ENCODE measurements at regions not wholly inside any gene's neighbourhood (a gene's known extent, or its start where the extent isn't known, plus 50 kb on each side); places are given as distances from the start of the nearest gene placed in this dataset.

- TF ChIP-seq RAD21 (IDR thresholded peaks at IDR 0.05; ENCODE audit: low read depth) = no peak
Measured at GRCh38 chr1:56415720-56416119, 163.6 kb downstream of the PLPP3 start.

GRCh38 chr1:56415258-56415657, 164.1 kb downstream of the PLPP3 start:
- TF ChIP-seq RAD21 (IDR thresholded peaks at IDR 0.05; ENCODE audit: low read depth) = no peak
- TF ChIP-seq YY1 (IDR thresholded peaks at IDR 0.05; ENCODE audit: low read depth) = no peak
- no peak for TF ChIP-seq TAF1 (IDR thresholded peaks at IDR 0.05; ENCODE audit: low read depth)
- TF ChIP-seq CREB1 (IDR thresholded peaks at IDR 0.05; ENCODE audit: low read depth) = no peak
- TF ChIP-seq REST (IDR thresholded peaks at IDR 0.05; ENCODE audit: low read depth) = no peak
- no peak for TF ChIP-seq MAX (IDR thresholded peaks at IDR 0.05)
- TF ChIP-seq ZBTB7A (IDR thresholded peaks at IDR 0.05; ENCODE audit: low read depth) = no peak
- TF ChIP-seq FOXM1 (IDR thresholded peaks at IDR 0.05; ENCODE audit: borderline replicate concordance, low read depth) = no peak
- TF ChIP-seq NFIC (IDR thresholded peaks at IDR 0.05) = no peak
- TF ChIP-seq TEAD4 (IDR thresholded peaks at IDR 0.05) = no peak
- TF ChIP-seq EP300 (IDR thresholded peaks at IDR 0.05; ENCODE audit: borderline replicate concordance) = no peak
- no peak for TF ChIP-seq CEBPB (IDR thresholded peaks at IDR 0.05)
- no peak for TF ChIP-seq USF1 (IDR thresholded peaks at IDR 0.05)
- no peak for TF ChIP-seq EGR1 (IDR thresholded peaks at IDR 0.05)
- no peak for TF ChIP-seq TCF12 (IDR thresholded peaks at IDR 0.05; ENCODE audit: low read depth)

- TF ChIP-seq CEBPB (IDR thresholded peaks at IDR 0.05) (no peak), NFIC (IDR thresholded peaks at IDR 0.05) (no peak)
Measured at GRCh38 chr1:56414728-56415224, 164.6 kb downstream of the PLPP3 start.

GRCh38 chr1:56413671-56414199, 165.6 kb downstream of the PLPP3 start:
- TF ChIP-seq REST (IDR thresholded peaks at IDR 0.05; ENCODE audit: low read depth) (no peak), NFIC (IDR thresholded peaks at IDR 0.05) (no peak), TCF12 (IDR thresholded peaks at IDR 0.05; ENCODE audit: low read depth) (no peak), CREB1 (IDR thresholded peaks at IDR 0.05; ENCODE audit: low read depth) (no peak), FOXM1 (IDR thresholded peaks at IDR 0.05; ENCODE audit: borderline replicate concordance, low read depth) (no peak), USF1 (IDR thresholded peaks at IDR 0.05) (no peak), RAD21 (IDR thresholded peaks at IDR 0.05; ENCODE audit: low read depth) (no peak), TAF1 (IDR thresholded peaks at IDR 0.05; ENCODE audit: low read depth) (no peak), MAX (IDR thresholded peaks at IDR 0.05) (no peak), TEAD4 (IDR thresholded peaks at IDR 0.05) (no peak), YY1 (IDR thresholded peaks at IDR 0.05; ENCODE audit: low read depth) (no peak), EP300 (IDR thresholded peaks at IDR 0.05; ENCODE audit: borderline replicate concordance) (no peak), CEBPB (IDR thresholded peaks at IDR 0.05) (no peak), EGR1 (IDR thresholded peaks at IDR 0.05) (no peak)

GRCh38 chr1:56411484-56412180, 167.7 kb downstream of the PLPP3 start:
- TF ChIP-seq TAF1 (IDR thresholded peaks at IDR 0.05; ENCODE audit: low read depth) = no peak
- TF ChIP-seq EGR1 (IDR thresholded peaks at IDR 0.05) = no peak
- no peak for TF ChIP-seq CEBPB (IDR thresholded peaks at IDR 0.05)
- no peak for TF ChIP-seq RAD21 (IDR thresholded peaks at IDR 0.05; ENCODE audit: low read depth)
- TF ChIP-seq ZBTB7A (IDR thresholded peaks at IDR 0.05; ENCODE audit: low read depth) = no peak
- TF ChIP-seq FOXM1 (IDR thresholded peaks at IDR 0.05; ENCODE audit: borderline replicate concordance, low read depth) = no peak
- no peak for TF ChIP-seq MAX (IDR thresholded peaks at IDR 0.05)
- no peak for TF ChIP-seq CREB1 (IDR thresholded peaks at IDR 0.05; ENCODE audit: low read depth)

- TF ChIP-seq USF1 (IDR thresholded peaks at IDR 0.05) = no peak
- no peak for TF ChIP-seq RAD21 (IDR thresholded peaks at IDR 0.05; ENCODE audit: low read depth)
- no peak for TF ChIP-seq TCF12 (IDR thresholded peaks at IDR 0.05; ENCODE audit: low read depth)
- no peak for TF ChIP-seq EP300 (IDR thresholded peaks at IDR 0.05; ENCODE audit: borderline replicate concordance)
- TF ChIP-seq NFIC (IDR thresholded peaks at IDR 0.05) = no peak
- TF ChIP-seq FOXM1 (IDR thresholded peaks at IDR 0.05; ENCODE audit: borderline replicate concordance, low read depth) = no peak
- TF ChIP-seq YY1 (IDR thresholded peaks at IDR 0.05; ENCODE audit: low read depth) = no peak
- TF ChIP-seq TAF1 (IDR thresholded peaks at IDR 0.05; ENCODE audit: low read depth) = no peak
- TF ChIP-seq ZBTB7A (IDR thresholded peaks at IDR 0.05; ENCODE audit: low read depth) = no peak
- TF ChIP-seq TEAD4 (IDR thresholded peaks at IDR 0.05) = no peak
- TF ChIP-seq REST (IDR thresholded peaks at IDR 0.05; ENCODE audit: low read depth) = no peak
- no peak for TF ChIP-seq MAX (IDR thresholded peaks at IDR 0.05)
- TF ChIP-seq EGR1 (IDR thresholded peaks at IDR 0.05) = no peak
- no peak for TF ChIP-seq CREB1 (IDR thresholded peaks at IDR 0.05; ENCODE audit: low read depth)
Measured at GRCh38 chr1:56411021-56411420, 168.3 kb downstream of the PLPP3 start.
